OCI-LY1 (cell line): ENCODE measurements at regions not wholly inside any gene's neighbourhood (a gene's known extent, or its start where the extent isn't known, plus 50 kb on each side); places are given as distances from the start of the nearest gene placed in this dataset.

Experiments used
- H2AFZ ChIP-seq: fragments of 200-600 bp; sonication (generic), shearing (Covaris generic); 2 replicates; pipeline ENCODE4 v1.6.0; 2014; ENCODE audit warnings: antibody characterized with exemption, mild to moderate bottlenecking, low read length
- H3F3A ChIP-seq: fragments of 200-600 bp; sonication (generic), shearing (Covaris generic); 2 replicates; pipeline ENCODE4 v1.6.0; 2014; ENCODE audit warnings: mild to moderate bottlenecking, antibody characterized with exemption, low read length, moderate library complexity; ENCODE audit not compliant: insufficient read depth
- H3K27ac ChIP-seq: fragments of 200-600 bp; sonication (generic); 2 replicates; pipeline ENCODE4 v1.5.1; 2014; ENCODE audit warnings: low read length, mixed run types, mild to moderate bottlenecking, low read depth; ENCODE audit not compliant: poor library complexity, severe bottlenecking
- H3K27me3 ChIP-seq: fragments of 200-600 bp; sonication (generic); 2 replicates; pipeline ENCODE4 v1.6.0; 2014; ENCODE audit warnings: antibody characterized with exemption, mild to moderate bottlenecking, low read length, moderate library complexity; ENCODE audit not compliant: insufficient read depth
- H3K36me3 ChIP-seq: fragments of 200-600 bp; sonication (generic); 2 replicates; pipeline ENCODE4 v1.6.1; 2014; ENCODE audit warnings: mild to moderate bottlenecking, antibody characterized with exemption, low read length, moderate library complexity, mixed read lengths; ENCODE audit not compliant: insufficient read depth
- H3K4me1 ChIP-seq: fragments of 200-600 bp; sonication (generic); 2 replicates; pipeline ENCODE4 v1.5.1; 2014; ENCODE audit warnings: mild to moderate bottlenecking, low read length, moderate library complexity; ENCODE audit not compliant: insufficient read depth, severe bottlenecking
- H3K4me2 ChIP-seq: fragments of 200-600 bp; sonication (generic), shearing (Covaris generic); 2 replicates; pipeline ENCODE4 v1.6.1; 2014; ENCODE audit warnings: low read length
- H3K4me3 ChIP-seq: fragments of 200-600 bp; sonication (generic); 2 replicates; pipeline ENCODE4 v1.5.1; 2014; ENCODE audit warnings: low read length, low read depth, mild to moderate bottlenecking, mixed read lengths; ENCODE audit not compliant: poor library complexity, severe bottlenecking
- H3K79me2 ChIP-seq: fragments of 200-600 bp; shearing (Covaris generic); 2 replicates; pipeline ENCODE4 v1.6.1; 2016; ENCODE audit warnings: mixed run types, low read length, mixed read lengths; ENCODE audit not compliant: insufficient read depth
- H3K9ac ChIP-seq: fragments of 200-600 bp; sonication (generic), shearing (Covaris generic); 2 replicates; pipeline ENCODE4 v1.6.1; 2014; ENCODE audit warnings: mild to moderate bottlenecking, low read length, mixed read lengths
- H3K9me2 ChIP-seq: fragments of 200-600 bp; sonication (generic), shearing (Covaris generic); 2 replicates; pipeline ENCODE4 v1.6.1; 2014; ENCODE audit warnings: low read depth, mild to moderate bottlenecking, low read length, mixed read lengths
- H3K9me3 ChIP-seq: fragments of 200-600 bp; shearing (Covaris generic); 2 replicates; pipeline ENCODE4 v1.6.1; 2014; ENCODE audit warnings: low read length, mixed read lengths
- H4K20me1 ChIP-seq: fragments of 200-600 bp; sonication (generic), shearing (Covaris generic); 2 replicates; pipeline ENCODE4 v1.6.0; 2016; ENCODE audit warnings: mild to moderate bottlenecking, low read length; ENCODE audit not compliant: insufficient read depth
- EZH2 ChIP-seq: fragments of 200-600 bp; sonication (generic), shearing (Covaris generic); IDR thresholded peaks from 2 replicates; pipeline ENCODE4 v1.8.0; 2017; ENCODE audit warnings: borderline replicate concordance, mixed run types, mild to moderate bottlenecking, antibody characterized with exemption, low read length, moderate library complexity, mixed read lengths
- TF ChIP-seq, protein P1 (sequence below): fragments of 200-600 bp; sonication (generic), shearing (Covaris generic); IDR thresholded peaks from 2 replicates; pipeline ENCODE4 v1.5.1; 2017; ENCODE audit warnings: mild to moderate bottlenecking, antibody characterized with exemption, low read length, moderate library complexity, mixed read lengths

DNA sequence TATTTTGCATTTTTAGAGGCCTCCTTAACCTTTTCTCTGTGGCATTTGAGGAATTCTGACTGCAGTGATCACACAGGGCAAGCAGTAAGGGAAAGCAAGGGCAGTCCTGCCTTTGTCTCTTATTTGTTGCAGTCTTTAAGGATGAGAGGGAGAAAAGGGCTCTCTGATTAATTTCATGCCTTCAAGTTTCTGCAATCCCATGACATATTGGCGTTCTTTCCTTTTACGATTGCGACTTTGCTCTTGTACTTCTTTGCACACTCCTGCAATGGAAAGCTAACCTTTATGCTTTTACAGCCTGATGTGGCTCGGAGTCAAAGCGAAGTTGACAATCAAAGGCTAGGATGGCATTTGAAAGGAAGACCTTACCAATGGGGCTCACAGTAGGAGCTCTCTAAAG, 698.4 kb downstream of the DNAH5 start:
- Histone ChIP-seq H3K9me2 (no peaks in the 10 kb centered on the region), H4K20me1 (no peaks in the 10 kb centered on the region), H3K9ac (no peak overlapping the region), H3K27me3 (no peaks in the 10 kb centered on the region), H3F3A (no peaks in the 10 kb centered on the region), H3K9me3 (no peaks in the 10 kb centered on the region), H2AFZ (no peak overlapping the region), H3K36me3 (no peaks in the 10 kb centered on the region), H3K4me3 (no peak overlapping the region), H3K79me2 (no peaks in the 10 kb centered on the region), H3K4me1 (no peaks in the 10 kb centered on the region), H3K4me2 (no peak overlapping the region), H3K27ac (no peak overlapping the region)
- no peak for TF ChIP-seq EZH2
- TF ChIP-seq, protein P1, sequence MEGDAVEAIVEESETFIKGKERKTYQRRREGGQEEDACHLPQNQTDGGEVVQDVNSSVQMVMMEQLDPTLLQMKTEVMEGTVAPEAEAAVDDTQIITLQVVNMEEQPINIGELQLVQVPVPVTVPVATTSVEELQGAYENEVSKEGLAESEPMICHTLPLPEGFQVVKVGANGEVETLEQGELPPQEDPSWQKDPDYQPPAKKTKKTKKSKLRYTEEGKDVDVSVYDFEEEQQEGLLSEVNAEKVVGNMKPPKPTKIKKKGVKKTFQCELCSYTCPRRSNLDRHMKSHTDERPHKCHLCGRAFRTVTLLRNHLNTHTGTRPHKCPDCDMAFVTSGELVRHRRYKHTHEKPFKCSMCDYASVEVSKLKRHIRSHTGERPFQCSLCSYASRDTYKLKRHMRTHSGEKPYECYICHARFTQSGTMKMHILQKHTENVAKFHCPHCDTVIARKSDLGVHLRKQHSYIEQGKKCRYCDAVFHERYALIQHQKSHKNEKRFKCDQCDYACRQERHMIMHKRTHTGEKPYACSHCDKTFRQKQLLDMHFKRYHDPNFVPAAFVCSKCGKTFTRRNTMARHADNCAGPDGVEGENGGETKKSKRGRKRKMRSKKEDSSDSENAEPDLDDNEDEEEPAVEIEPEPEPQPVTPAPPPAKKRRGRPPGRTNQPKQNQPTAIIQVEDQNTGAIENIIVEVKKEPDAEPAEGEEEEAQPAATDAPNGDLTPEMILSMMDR: no peak

DNA sequence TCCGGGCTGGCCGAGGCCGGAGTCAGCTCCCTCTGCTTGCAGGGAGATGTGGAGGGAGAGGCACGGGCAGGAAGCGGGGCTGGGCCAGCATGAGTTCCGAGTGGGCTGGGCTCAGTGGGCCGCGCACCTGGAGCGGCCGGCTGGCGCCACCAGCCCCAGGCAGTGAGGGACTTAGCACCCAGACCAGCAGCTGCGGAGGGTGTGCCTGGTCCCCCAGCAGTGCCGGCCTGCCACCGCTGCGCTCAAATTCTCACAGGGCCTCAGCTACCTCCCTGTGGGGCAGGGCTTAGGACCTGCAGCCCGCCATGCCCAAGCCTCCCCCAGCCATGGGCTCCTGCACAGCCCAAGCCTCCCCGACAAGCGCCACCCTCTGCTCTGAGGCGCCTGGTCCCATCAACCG, 700.3 kb downstream of the DNAH5 start:
- Histone ChIP-seq H3K36me3 (no peaks in the 10 kb centered on the region), H3F3A (no peaks in the 10 kb centered on the region), H3K4me2 (no peak overlapping the region), H4K20me1 (no peaks in the 10 kb centered on the region), H3K9ac (no peak overlapping the region), H3K4me3 (no peak overlapping the region), H3K4me1 (no peaks in the 10 kb centered on the region), H3K27me3 (no peaks in the 10 kb centered on the region), H3K9me3 (no peaks in the 10 kb centered on the region), H2AFZ (no peak overlapping the region), H3K9me2 (no peaks in the 10 kb centered on the region), H3K79me2 (no peaks in the 10 kb centered on the region), H3K27ac (no peak overlapping the region)
- TF ChIP-seq EZH2: no peak
- TF ChIP-seq, protein P1: no peak

DNA sequence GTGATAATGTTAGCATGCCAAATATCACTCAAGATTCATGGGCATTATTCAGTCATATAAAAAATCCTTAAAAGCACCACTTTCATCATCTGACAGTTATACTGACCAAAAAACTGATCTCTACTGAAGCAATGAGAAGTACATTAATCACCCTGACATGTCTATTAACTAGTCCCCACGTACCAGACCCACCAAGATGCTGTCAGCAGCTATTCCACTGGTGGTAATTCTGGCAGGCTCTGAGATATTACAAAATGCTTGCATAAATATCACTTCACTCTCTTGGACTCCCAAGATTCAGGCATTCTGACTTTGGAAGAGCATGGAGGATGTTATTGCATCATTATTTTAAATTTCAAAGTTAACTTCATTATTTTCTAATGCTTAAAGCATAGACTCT, 717.0 kb downstream of the DNAH5 start:
- Histone ChIP-seq H3K4me2 (no peak overlapping the region), H3F3A (no peaks in the 10 kb centered on the region), H2AFZ (no peak overlapping the region), H3K36me3 (no peaks in the 10 kb centered on the region), H3K4me3 (no peak overlapping the region), H3K27me3 (no peaks in the 10 kb centered on the region), H3K79me2 (no peaks in the 10 kb centered on the region), H3K9ac (no peak overlapping the region), H3K4me1 (no peaks in the 10 kb centered on the region), H3K9me3 (no peaks in the 10 kb centered on the region), H3K27ac (no peak overlapping the region), H3K9me2 (no peaks in the 10 kb centered on the region), H4K20me1 (no peaks in the 10 kb centered on the region)
- no peak for TF ChIP-seq EZH2
- TF ChIP-seq, protein P1: no peak
